ENCODE measurements at regions not wholly inside any gene's neighbourhood (a gene's known extent, or its start where the extent isn't known, plus 50 kb on each side); places are given as distances from the start of the nearest gene placed in this dataset.

- Histone ChIP-seq H3K27me3 (ENCODE audit: control insufficient read depth in 5 of 5, insufficient read depth in 4 of 5, low read length in 5 of 5) (no peaks in the 10 kb centered on the region), H3K9ac (ENCODE audit: low read length in 5 of 5) (no peak overlapping the region), H3K4me3 (ENCODE audit: low read depth in 1 of 5, low read length in 5 of 5) (no peak overlapping the region), H3K4me1 (ENCODE audit: control insufficient read depth in 5 of 5, insufficient read depth in 5 of 5, low read length in 5 of 5) (no peaks in the 10 kb centered on the region), H3K9me3 (ENCODE audit: control insufficient read depth in 5 of 5, low read length in 5 of 5) (peaks cover 0 to 4% (median 0%) of the 10 kb centered on the region in 5 donors), H3K27ac (ENCODE audit: low read depth, low read length) (no peak overlapping the region), H3K36me3 (ENCODE audit: control insufficient read depth in 5 of 5, insufficient read depth in 5 of 5, low read length in 5 of 5) (no peaks in the 10 kb centered on the region)
Measured at GRCh38 chr4:111842336-111842735, 302.9 kb upstream of the FAM241A start.

GRCh38 chr4:111847296-111848008, 297.8 kb upstream of the FAM241A start:
- no peaks in the 10 kb centered on the region for H3K36me3 ChIP-seq (ENCODE audit: control insufficient read depth in 5 of 5, insufficient read depth in 5 of 5, low read length in 5 of 5)
- H3K9me3 ChIP-seq (ENCODE audit: control insufficient read depth in 5 of 5, low read length in 5 of 5) = no peaks in the 10 kb centered on the region
- H3K27me3 ChIP-seq (ENCODE audit: control insufficient read depth in 5 of 5, insufficient read depth in 4 of 5, low read length in 5 of 5) = no peaks in the 10 kb centered on the region

GRCh38 chr4:111849746-111850284, 295.4 kb upstream of the FAM241A start:
- Histone ChIP-seq H3K4me3 (ENCODE audit: low read depth in 1 of 5, low read length in 5 of 5) (no peak overlapping the region), H3K9ac (ENCODE audit: low read length in 5 of 5) (no peak overlapping the region), H3K4me1 (ENCODE audit: control insufficient read depth in 5 of 5, insufficient read depth in 5 of 5, low read length in 5 of 5) (no peaks in the 10 kb centered on the region), H3K27me3 (ENCODE audit: control insufficient read depth in 5 of 5, insufficient read depth in 4 of 5, low read length in 5 of 5) (no peaks in the 10 kb centered on the region), H3K36me3 (ENCODE audit: control insufficient read depth in 5 of 5, insufficient read depth in 5 of 5, low read length in 5 of 5) (no peaks in the 10 kb centered on the region), H3K9me3 (ENCODE audit: control insufficient read depth in 5 of 5, low read length in 5 of 5) (no peaks in the 10 kb centered on the region), H3K27ac (ENCODE audit: low read depth, low read length) (no peak overlapping the region)

More at GRCh38 chr4:111847296-111848008, 297.8 kb upstream of the FAM241A start:
- Histone ChIP-seq H3K4me1 (ENCODE audit: control insufficient read depth in 5 of 5, insufficient read depth in 5 of 5, low read length in 5 of 5) (no peaks in the 10 kb centered on the region), H3K9ac (ENCODE audit: low read length in 5 of 5) (no peak overlapping the region), H3K27ac (ENCODE audit: low read depth, low read length) (no peak overlapping the region), H3K4me3 (ENCODE audit: low read depth in 1 of 5, low read length in 5 of 5) (no peak overlapping the region)

GRCh38 chr4:111854494-111855087, 290.7 kb upstream of the FAM241A start:
- Histone ChIP-seq H3K4me3 (ENCODE audit: low read depth in 1 of 5, low read length in 5 of 5) (no peak overlapping the region), H3K27ac (ENCODE audit: low read depth, low read length) (no peak overlapping the region), H3K9ac (ENCODE audit: low read length in 5 of 5) (no peak overlapping the region), H3K27me3 (ENCODE audit: control insufficient read depth in 5 of 5, insufficient read depth in 4 of 5, low read length in 5 of 5) (peaks cover 0 to 2% (median 0%) of the 10 kb centered on the region in 5 donors), H3K9me3 (ENCODE audit: control insufficient read depth in 5 of 5, low read length in 5 of 5) (no peaks in the 10 kb centered on the region), H3K36me3 (ENCODE audit: control insufficient read depth in 5 of 5, insufficient read depth in 5 of 5, low read length in 5 of 5) (no peaks in the 10 kb centered on the region), H3K4me1 (ENCODE audit: control insufficient read depth in 5 of 5, insufficient read depth in 5 of 5, low read length in 5 of 5) (no peaks in the 10 kb centered on the region)

- no peaks in the 10 kb centered on the region for H3K36me3 ChIP-seq (ENCODE audit: control insufficient read depth in 5 of 5, insufficient read depth in 5 of 5, low read length in 5 of 5)
- H3K4me3 ChIP-seq (ENCODE audit: low read depth in 1 of 5, low read length in 5 of 5) = no peak overlapping the region
- peaks cover 0 to 2% (median 0%) of the 10 kb centered on the region in 5 donors for H3K27me3 ChIP-seq (ENCODE audit: control insufficient read depth in 5 of 5, insufficient read depth in 4 of 5, low read length in 5 of 5)
- no peak overlapping the region for H3K27ac ChIP-seq (ENCODE audit: low read depth, low read length)
- H3K9ac ChIP-seq (ENCODE audit: low read length in 5 of 5) = no peak overlapping the region
- no peaks in the 10 kb centered on the region for H3K4me1 ChIP-seq (ENCODE audit: control insufficient read depth in 5 of 5, insufficient read depth in 5 of 5, low read length in 5 of 5)
- H3K9me3 ChIP-seq (ENCODE audit: control insufficient read depth in 5 of 5, low read length in 5 of 5) = no peaks in the 10 kb centered on the region
Measured at GRCh38 chr4:111855308-111855707, 289.9 kb upstream of the FAM241A start.

- H3K27ac ChIP-seq (ENCODE audit: low read depth, low read length) = no peak overlapping the region
- peaks cover 0 to 3% (median 0%) of the 10 kb centered on the region in 5 donors for H3K27me3 ChIP-seq (ENCODE audit: control insufficient read depth in 5 of 5, insufficient read depth in 4 of 5, low read length in 5 of 5)
- H3K9me3 ChIP-seq (ENCODE audit: control insufficient read depth in 5 of 5, low read length in 5 of 5) = no peaks in the 10 kb centered on the region
- no peaks in the 10 kb centered on the region for H3K4me1 ChIP-seq (ENCODE audit: control insufficient read depth in 5 of 5, insufficient read depth in 5 of 5, low read length in 5 of 5)
- no peaks in the 10 kb centered on the region for H3K36me3 ChIP-seq (ENCODE audit: control insufficient read depth in 5 of 5, insufficient read depth in 5 of 5, low read length in 5 of 5)
- no peak overlapping the region for H3K9ac ChIP-seq (ENCODE audit: low read length in 5 of 5)
- no peak overlapping the region for H3K4me3 ChIP-seq (ENCODE audit: low read depth in 1 of 5, low read length in 5 of 5)
Measured at GRCh38 chr4:111864066-111864465, 281.2 kb upstream of the FAM241A start.

GRCh38 chr4:111869339-111869738, 275.9 kb upstream of the FAM241A start:
- Histone ChIP-seq H3K36me3 (ENCODE audit: control insufficient read depth in 5 of 5, insufficient read depth in 5 of 5, low read length in 5 of 5) (no peaks in the 10 kb centered on the region), H3K4me1 (ENCODE audit: control insufficient read depth in 5 of 5, insufficient read depth in 5 of 5, low read length in 5 of 5) (no peaks in the 10 kb centered on the region), H3K4me3 (ENCODE audit: low read depth in 1 of 5, low read length in 5 of 5) (no peak overlapping the region), H3K27ac (ENCODE audit: low read depth, low read length) (no peak overlapping the region), H3K9ac (ENCODE audit: low read length in 5 of 5) (no peak overlapping the region), H3K27me3 (ENCODE audit: control insufficient read depth in 5 of 5, insufficient read depth in 4 of 5, low read length in 5 of 5) (no peaks in the 10 kb centered on the region), H3K9me3 (ENCODE audit: control insufficient read depth in 5 of 5, low read length in 5 of 5) (no peaks in the 10 kb centered on the region)

GRCh38 chr4:111871802-111872201, 273.5 kb upstream of the FAM241A start:
- H3K27me3 ChIP-seq (ENCODE audit: control insufficient read depth in 5 of 5, insufficient read depth in 4 of 5, low read length in 5 of 5) = peaks cover 0 to 3% (median 0%) of the 10 kb centered on the region in 5 donors
- no peak overlapping the region for H3K9ac ChIP-seq (ENCODE audit: low read length in 5 of 5)
- no peaks in the 10 kb centered on the region for H3K36me3 ChIP-seq (ENCODE audit: control insufficient read depth in 5 of 5, insufficient read depth in 5 of 5, low read length in 5 of 5)
- no peaks in the 10 kb centered on the region for H3K4me1 ChIP-seq (ENCODE audit: control insufficient read depth in 5 of 5, insufficient read depth in 5 of 5, low read length in 5 of 5)
- no peaks in the 10 kb centered on the region for H3K9me3 ChIP-seq (ENCODE audit: control insufficient read depth in 5 of 5, low read length in 5 of 5)
- H3K4me3 ChIP-seq (ENCODE audit: low read depth in 1 of 5, low read length in 5 of 5) = no peak overlapping the region
- H3K27ac ChIP-seq (ENCODE audit: low read depth, low read length) = no peak overlapping the region

- no peak overlapping the region for H3K9ac ChIP-seq (ENCODE audit: low read length in 5 of 5)
- H3K4me3 ChIP-seq (ENCODE audit: low read depth in 1 of 5, low read length in 5 of 5) = no peak overlapping the region
- H3K36me3 ChIP-seq (ENCODE audit: control insufficient read depth in 5 of 5, insufficient read depth in 5 of 5, low read length in 5 of 5) = no peaks in the 10 kb centered on the region
- peaks cover 0 to 3% (median 0%) of the 10 kb centered on the region in 5 donors for H3K27me3 ChIP-seq (ENCODE audit: control insufficient read depth in 5 of 5, insufficient read depth in 4 of 5, low read length in 5 of 5)
- no peaks in the 10 kb centered on the region for H3K4me1 ChIP-seq (ENCODE audit: control insufficient read depth in 5 of 5, insufficient read depth in 5 of 5, low read length in 5 of 5)
- H3K27ac ChIP-seq (ENCODE audit: low read depth, low read length) = no peak overlapping the region
- no peaks in the 10 kb centered on the region for H3K9me3 ChIP-seq (ENCODE audit: control insufficient read depth in 5 of 5, low read length in 5 of 5)
Measured at GRCh38 chr4:111873801-111874200, 271.5 kb upstream of the FAM241A start.

- Histone ChIP-seq H3K27ac (ENCODE audit: low read depth, low read length) (no peak overlapping the region), H3K9ac (ENCODE audit: low read length in 5 of 5) (no peak overlapping the region), H3K4me3 (ENCODE audit: low read depth in 1 of 5, low read length in 5 of 5) (no peak overlapping the region), H3K27me3 (ENCODE audit: control insufficient read depth in 5 of 5, insufficient read depth in 4 of 5, low read length in 5 of 5) (peaks cover 0 to 3% (median 0%) of the 10 kb centered on the region in 5 donors), H3K36me3 (ENCODE audit: control insufficient read depth in 5 of 5, insufficient read depth in 5 of 5, low read length in 5 of 5) (no peaks in the 10 kb centered on the region), H3K9me3 (ENCODE audit: control insufficient read depth in 5 of 5, low read length in 5 of 5) (no peaks in the 10 kb centered on the region), H3K4me1 (ENCODE audit: control insufficient read depth in 5 of 5, insufficient read depth in 5 of 5, low read length in 5 of 5) (no peaks in the 10 kb centered on the region)
Measured at GRCh38 chr4:111879539-111879938, 265.7 kb upstream of the FAM241A start.

All from subcutaneous abdominal adipose tissue (tissue), 5 donors.